ENCODE measurements at regions not wholly inside any gene's neighbourhood (a gene's known extent, or its start where the extent isn't known, plus 50 kb on each side); places are given as distances from the start of the nearest gene placed in this dataset.

DNA sequence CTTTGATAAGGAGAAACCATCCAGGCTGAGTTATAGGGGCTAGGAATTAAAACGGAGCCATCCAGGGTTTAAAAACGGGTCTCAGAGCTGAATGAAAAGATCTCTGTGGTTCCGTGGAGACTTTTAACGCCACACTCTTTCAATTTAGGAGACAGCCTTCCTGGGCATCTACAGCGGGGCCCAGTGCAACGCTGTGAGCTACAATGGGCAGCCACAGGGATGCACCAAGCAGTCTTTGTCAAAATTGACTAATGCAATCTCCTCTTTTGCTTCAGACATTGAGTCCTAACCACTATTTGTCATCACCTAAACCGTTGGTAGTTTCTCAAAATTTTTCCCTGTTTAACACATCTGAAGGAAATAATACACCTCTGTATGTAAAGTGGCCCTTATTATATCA is 96.6 kb upstream of the ABCA1 start (continued):
- TF ChIP-seq REST (IDR thresholded peaks at IDR 0.05; ENCODE audit: unreplicated experiment), result no peak
- TF ChIP-seq NANOG (IDR thresholded peaks at IDR 0.05; ENCODE audit: borderline replicate concordance), result no peak
- TF ChIP-seq STAT1 (IDR thresholded peaks at IDR 0.05; ENCODE audit: unreplicated experiment), result no peak

- H3K27ac ChIP-seq (ENCODE audit: low read depth), result no peak overlapping the region
- H3K4me3 ChIP-seq, result no peak overlapping the region
- H4K20me1 ChIP-seq (replicated peaks; ENCODE audit: insufficient read depth), result no peaks in the 10 kb centered on the region
- DNase-seq (ENCODE audit: low spot score), result no peak
- H3K79me2 ChIP-seq (replicated peaks; ENCODE audit: insufficient read depth), result no peaks in the 10 kb centered on the region
- no peak overlapping the region for H3K4me3 Mint-ChIP-seq
- peaks cover 5% of the 10 kb centered on the region for H3K27me3 Mint-ChIP-seq (ENCODE audit: insufficient read depth, low read depth, poor library complexity)
- no peaks in the 10 kb centered on the region for H3K4me1 ChIP-seq (ENCODE audit: insufficient read depth)
- H2AFZ ChIP-seq, result peak overlapping the region; percentile 52; the same call in 1 of the 2 replicates
- no peaks in the 10 kb centered on the region for H3K36me3 ChIP-seq (ENCODE audit: insufficient read depth)
- H3K36me3 Mint-ChIP-seq (ENCODE audit: low read depth), result no peaks in the 10 kb centered on the region
- no peaks in the 10 kb centered on the region for H3K27me3 ChIP-seq (ENCODE audit: insufficient read depth)
- no peak overlapping the region for H3K4me2 ChIP-seq
- H3K27ac Mint-ChIP-seq, result no peak overlapping the region
- no peaks in the 10 kb centered on the region; the same call in 2 of the 3 replicates for H3K9me3 Mint-ChIP-seq
- H3F3A ChIP-seq (replicated peaks; ENCODE audit: low read depth), result no peaks in the 10 kb centered on the region
- H3K4me1 Mint-ChIP-seq, result peaks cover 5% of the 10 kb centered on the region; the same call in 2 of the 3 replicates
- H3K9me2 ChIP-seq (ENCODE audit: insufficient read depth), result no peaks in the 10 kb centered on the region
- no peak for ATAC-seq
- no peak for TF ChIP-seq ZNF114 (CRISPR knock-in tag; IDR thresholded peaks at IDR 0.05)
- no peak for TF ChIP-seq EZH2phosphoT487 (IDR thresholded peaks at IDR 0.05; ENCODE audit: unreplicated experiment)
- no peak for TF ChIP-seq NANOG (IDR thresholded peaks at IDR 0.05; ENCODE audit: borderline replicate concordance)
- TF ChIP-seq POLR2AphosphoS5 (IDR thresholded peaks at IDR 0.05; ENCODE audit: low read depth), result no peak
- no peak for TF ChIP-seq REST (IDR thresholded peaks at IDR 0.05; ENCODE audit: unreplicated experiment)
- TF ChIP-seq ZNF331 (CRISPR knock-in tag; IDR thresholded peaks at IDR 0.05; ENCODE audit: low read depth), result no peak
- TF ChIP-seq, protein P1, sequence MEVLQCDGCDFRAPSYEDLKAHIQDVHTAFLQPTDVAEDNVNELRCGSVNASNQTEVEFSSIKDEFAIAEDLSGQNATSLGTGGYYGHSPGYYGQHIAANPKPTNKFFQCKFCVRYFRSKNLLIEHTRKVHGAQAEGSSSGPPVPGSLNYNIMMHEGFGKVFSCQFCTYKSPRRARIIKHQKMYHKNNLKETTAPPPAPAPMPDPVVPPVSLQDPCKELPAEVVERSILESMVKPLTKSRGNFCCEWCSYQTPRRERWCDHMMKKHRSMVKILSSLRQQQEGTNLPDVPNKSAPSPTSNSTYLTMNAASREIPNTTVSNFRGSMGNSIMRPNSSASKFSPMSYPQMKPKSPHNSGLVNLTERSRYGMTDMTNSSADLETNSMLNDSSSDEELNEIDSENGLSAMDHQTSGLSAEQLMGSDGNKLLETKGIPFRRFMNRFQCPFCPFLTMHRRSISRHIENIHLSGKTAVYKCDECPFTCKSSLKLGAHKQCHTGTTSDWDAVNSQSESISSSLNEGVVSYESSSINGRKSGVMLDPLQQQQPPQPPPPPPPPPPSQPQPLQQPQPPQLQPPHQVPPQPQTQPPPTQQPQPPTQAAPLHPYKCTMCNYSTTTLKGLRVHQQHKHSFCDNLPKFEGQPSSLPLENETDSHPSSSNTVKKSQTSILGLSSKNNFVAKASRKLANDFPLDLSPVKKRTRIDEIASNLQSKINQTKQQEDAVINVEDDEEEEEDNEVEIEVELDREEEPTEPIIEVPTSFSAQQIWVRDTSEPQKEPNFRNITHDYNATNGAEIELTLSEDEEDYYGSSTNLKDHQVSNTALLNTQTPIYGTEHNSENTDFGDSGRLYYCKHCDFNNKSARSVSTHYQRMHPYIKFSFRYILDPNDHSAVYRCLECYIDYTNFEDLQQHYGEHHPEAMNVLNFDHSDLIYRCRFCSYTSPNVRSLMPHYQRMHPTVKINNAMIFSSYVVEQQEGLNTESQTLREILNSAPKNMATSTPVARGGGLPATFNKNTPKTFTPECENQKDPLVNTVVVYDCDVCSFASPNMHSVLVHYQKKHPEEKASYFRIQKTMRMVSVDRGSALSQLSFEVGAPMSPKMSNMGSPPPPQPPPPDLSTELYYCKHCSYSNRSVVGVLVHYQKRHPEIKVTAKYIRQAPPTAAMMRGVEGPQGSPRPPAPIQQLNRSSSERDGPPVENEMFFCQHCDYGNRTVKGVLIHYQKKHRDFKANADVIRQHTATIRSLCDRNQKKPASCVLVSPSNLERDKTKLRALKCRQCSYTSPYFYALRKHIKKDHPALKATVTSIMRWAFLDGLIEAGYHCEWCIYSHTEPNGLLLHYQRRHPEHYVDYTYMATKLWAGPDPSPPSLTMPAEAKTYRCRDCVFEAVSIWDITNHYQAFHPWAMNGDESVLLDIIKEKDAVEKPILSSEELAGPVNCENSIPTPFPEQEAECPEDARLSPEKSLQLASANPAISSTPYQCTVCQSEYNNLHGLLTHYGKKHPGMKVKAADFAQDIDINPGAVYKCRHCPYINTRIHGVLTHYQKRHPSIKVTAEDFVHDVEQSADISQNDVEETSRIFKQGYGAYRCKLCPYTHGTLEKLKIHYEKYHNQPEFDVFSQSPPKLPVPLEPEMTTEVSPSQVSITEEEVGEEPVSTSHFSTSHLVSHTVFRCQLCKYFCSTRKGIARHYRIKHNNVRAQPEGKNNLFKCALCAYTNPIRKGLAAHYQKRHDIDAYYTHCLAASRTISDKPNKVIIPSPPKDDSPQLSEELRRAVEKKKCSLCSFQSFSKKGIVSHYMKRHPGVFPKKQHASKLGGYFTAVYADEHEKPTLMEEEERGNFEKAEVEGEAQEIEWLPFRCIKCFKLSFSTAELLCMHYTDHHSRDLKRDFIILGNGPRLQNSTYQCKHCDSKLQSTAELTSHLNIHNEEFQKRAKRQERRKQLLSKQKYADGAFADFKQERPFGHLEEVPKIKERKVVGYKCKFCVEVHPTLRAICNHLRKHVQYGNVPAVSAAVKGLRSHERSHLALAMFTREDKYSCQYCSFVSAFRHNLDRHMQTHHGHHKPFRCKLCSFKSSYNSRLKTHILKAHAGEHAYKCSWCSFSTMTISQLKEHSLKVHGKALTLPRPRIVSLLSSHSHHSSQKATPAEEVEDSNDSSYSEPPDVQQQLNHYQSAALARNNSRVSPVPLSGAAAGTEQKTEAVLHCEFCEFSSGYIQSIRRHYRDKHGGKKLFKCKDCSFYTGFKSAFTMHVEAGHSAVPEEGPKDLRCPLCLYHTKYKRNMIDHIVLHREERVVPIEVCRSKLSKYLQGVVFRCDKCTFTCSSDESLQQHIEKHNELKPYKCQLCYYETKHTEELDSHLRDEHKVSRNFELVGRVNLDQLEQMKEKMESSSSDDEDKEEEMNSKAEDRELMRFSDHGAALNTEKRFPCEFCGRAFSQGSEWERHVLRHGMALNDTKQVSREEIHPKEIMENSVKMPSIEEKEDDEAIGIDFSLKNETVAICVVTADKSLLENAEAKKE (CRISPR knock-in tag; IDR thresholded peaks at IDR 0.05), result no peak
- TF ChIP-seq, protein P2, sequence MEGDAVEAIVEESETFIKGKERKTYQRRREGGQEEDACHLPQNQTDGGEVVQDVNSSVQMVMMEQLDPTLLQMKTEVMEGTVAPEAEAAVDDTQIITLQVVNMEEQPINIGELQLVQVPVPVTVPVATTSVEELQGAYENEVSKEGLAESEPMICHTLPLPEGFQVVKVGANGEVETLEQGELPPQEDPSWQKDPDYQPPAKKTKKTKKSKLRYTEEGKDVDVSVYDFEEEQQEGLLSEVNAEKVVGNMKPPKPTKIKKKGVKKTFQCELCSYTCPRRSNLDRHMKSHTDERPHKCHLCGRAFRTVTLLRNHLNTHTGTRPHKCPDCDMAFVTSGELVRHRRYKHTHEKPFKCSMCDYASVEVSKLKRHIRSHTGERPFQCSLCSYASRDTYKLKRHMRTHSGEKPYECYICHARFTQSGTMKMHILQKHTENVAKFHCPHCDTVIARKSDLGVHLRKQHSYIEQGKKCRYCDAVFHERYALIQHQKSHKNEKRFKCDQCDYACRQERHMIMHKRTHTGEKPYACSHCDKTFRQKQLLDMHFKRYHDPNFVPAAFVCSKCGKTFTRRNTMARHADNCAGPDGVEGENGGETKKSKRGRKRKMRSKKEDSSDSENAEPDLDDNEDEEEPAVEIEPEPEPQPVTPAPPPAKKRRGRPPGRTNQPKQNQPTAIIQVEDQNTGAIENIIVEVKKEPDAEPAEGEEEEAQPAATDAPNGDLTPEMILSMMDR (conservative IDR thresholded peaks at IDR 0.05; ENCODE audit: low read depth in 2 of 2), result no peak
- TF ChIP-seq JUNB (IDR thresholded peaks at IDR 0.05; ENCODE audit: unreplicated experiment), result no peak
- TF ChIP-seq STAT1 (IDR thresholded peaks at IDR 0.05; ENCODE audit: unreplicated experiment), result no peak
These were observed 98.5 kb upstream of the ABCA1 start for GRCh38 chr9:105026451-105026850.
